DMS79 treated with DMSO at 0.1 percent for 48 hours (cell line): ENCODE measurements at regions not wholly inside any gene's neighbourhood (a gene's known extent, or its start where the extent isn't known, plus 50 kb on each side); places are given as distances from the start of the nearest gene placed in this dataset.

Experiments used
- DNase-seq: peaks from one replicate; lab custom pipeline; 2025; lab: John Stamatoyannopoulos, UW

DNA sequence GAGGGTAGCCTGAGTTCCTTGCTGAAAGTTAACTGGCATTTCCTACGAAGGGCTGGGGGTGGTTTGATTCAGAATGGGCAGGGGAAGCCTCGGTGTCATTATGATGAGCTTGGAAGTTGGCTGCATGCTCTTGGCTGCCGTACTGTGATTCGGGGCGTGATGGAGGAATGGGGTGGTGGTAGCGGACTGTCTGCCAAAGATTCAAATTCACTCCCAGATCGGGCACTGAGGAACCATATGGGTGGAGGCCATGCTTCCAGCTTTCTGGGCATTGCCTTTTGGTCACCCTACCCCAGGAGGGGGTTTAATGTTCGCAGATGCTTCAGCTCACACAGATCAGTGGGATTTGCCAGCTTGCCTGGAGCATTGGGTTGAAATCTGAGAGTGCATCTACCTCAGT is 492.8 kb upstream of the EEF2KMT start:
- DNase-seq: no peak

- DNase-seq: no peak
Observed at GRCh38 chr16:5589812-5590373, 492.3 kb upstream of the EEF2KMT start.

DNA sequence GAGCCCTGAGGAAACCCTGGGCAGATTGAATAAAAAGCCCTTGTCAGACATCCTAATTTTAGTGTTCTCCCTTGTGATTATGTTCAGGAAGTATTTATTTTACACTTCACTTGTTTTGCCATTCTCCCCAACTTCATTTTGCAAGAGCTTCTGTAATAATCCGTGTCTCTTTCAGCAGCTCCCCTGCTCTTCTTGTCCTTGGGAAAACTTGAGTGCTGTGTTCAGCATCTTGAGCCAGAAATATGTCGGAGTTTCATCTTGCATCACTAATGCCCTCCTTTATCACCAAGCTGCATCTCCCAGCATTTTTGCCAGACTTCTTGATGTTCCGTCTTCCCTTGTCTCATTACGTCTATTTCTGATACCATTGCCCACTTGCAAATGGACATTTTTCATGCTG is 486.5 kb upstream of the EEF2KMT start:
- peak; percentile 27 for DNase-seq

GRCh38 chr16:5582529-5582928 is 484.9 kb upstream of the EEF2KMT start:
- no peak for DNase-seq

GRCh38 chr16:5581908-5582307 is 484.3 kb upstream of the EEF2KMT start:
- DNase-seq: no peak

- DNase-seq: no peak
Observed at GRCh38 chr16:5581428-5581827, 483.8 kb upstream of the EEF2KMT start.

- no peak for DNase-seq
Observed at GRCh38 chr16:5580772-5581171, 483.2 kb upstream of the EEF2KMT start.

DNA sequence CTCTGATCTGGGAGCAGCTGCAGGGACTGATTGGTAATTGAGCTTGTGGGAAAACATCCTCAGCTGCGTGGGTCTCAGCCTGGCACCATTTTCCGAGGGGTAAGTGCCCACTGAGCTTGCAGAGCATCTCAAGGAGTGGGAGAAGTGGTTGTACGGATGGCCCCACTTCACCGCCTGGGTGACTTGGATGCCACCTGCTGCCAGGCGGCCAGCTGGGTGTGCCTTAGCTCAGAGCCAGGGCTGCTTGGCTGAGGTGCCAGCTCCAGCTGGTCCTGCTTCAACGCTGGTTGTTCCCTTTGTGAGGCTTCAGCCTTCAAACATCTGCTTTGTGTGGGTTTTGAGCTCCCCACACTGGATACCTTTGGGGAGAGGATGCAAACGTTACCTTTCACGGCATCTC is 482.7 kb upstream of the EEF2KMT start:
- peak; percentile 49 for DNase-seq

- peak; percentile 25 for DNase-seq
Observed at GRCh38 chr16:5578980-5579379, 481.4 kb upstream of the EEF2KMT start.

GRCh38 chr16:5577463-5577862 is 479.9 kb upstream of the EEF2KMT start:
- no peak for DNase-seq

DNA sequence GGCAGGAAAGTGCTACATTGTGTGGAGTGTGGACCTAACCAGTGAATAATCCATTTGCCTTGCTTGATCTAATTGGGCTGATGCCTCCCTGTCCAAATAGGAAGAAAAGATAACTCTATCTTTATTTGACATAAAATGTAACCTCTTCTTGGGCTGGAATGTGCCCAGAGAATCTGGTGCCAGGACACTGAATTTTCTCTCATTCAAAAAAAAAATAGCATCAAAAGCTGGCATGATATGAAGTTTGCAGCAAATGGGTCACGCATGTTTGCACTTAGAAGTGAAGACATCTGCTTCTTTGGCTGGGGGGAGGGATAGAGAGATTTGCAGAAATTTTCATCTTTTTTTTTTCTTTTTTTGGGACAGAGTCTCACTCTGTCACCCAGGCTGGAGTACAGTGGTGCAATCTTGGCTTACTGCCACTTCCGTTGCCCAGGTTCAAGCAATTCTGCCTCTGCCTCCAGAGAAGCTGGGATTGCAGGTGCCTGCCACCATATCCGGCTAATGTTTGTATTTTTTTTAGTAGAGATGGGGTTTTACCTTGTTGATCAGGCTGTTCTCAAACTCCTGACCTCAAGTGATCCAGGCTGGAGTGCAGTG is 478.2 kb upstream of the EEF2KMT start:
- peak; percentile 45 for DNase-seq

- no peak for DNase-seq
Observed at GRCh38 chr16:5575121-5575520, 477.5 kb upstream of the EEF2KMT start.

DNA sequence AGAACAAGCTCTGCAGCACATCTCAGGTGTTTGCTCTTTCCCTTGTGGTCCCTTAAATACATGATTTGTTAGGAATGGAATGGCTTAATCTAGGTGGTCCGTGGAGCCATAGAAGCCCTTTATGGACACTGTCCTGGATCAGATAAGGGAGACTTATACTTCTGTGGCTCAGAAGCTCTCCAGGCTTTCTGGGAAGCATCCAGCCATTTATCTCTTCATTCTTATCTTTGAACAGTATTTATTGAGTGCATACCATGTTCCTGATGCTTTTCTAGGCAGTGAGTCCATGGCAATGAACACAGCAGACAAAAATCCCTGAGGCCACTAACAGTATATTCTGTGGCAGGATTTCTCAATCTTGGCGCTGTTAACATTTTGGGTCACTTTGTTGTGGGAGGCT is 474.5 kb upstream of the EEF2KMT start:
- no peak for DNase-seq

- DNase-seq: no peak
Observed at GRCh38 chr16:5571446-5571845, 473.9 kb upstream of the EEF2KMT start.

- DNase-seq: no peak
Observed at GRCh38 chr16:5561800-5562199, 464.2 kb upstream of the EEF2KMT start.

DNA sequence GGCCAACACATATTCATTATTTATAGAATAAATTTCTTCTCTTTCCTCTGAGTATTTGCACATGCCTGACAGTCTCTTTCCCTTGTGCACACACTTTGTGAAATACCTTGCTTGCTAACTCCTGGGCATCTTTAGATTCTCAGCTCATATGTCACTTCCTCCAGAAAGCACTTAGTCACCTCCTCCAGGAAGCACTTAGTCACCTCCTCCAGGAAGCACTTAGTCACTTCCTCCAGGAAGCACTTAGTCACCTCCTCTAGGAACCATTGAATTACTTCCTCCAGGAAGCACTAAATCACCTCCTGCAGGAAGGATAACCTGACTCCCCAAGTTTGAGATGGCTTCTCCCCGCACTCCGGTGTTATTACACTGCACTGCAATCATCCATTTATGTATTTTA is 462.5 kb upstream of the EEF2KMT start:
- no peak for DNase-seq

- DNase-seq: no peak
Observed at GRCh38 chr16:5557966-5558365, 460.4 kb upstream of the EEF2KMT start.

GRCh38 chr16:5557448-5557847 is 459.9 kb upstream of the EEF2KMT start:
- DNase-seq: no peak

- no peak for DNase-seq
Observed at GRCh38 chr16:5556158-5556810, 458.7 kb upstream of the EEF2KMT start.

DNA sequence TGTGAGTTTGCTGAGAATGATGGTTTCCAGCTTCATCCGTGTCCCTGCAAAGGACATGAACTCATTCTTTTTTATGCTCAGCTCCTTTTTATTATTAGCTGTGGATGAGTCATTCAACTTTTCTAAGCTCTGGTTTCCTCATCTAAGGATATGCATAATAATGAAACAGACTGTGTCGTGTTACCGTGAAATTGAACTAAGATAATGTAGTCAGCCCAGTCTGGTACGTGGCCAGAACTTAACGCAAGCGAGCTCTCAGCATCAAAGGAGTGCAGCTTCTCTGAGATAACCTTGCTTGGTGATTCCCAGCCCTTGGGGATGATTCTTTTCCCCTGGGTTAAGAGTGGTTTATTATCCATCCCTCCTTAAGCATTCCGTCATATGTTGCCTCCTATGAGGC is 454.3 kb upstream of the EEF2KMT start:
- DNase-seq: no peak

DNA sequence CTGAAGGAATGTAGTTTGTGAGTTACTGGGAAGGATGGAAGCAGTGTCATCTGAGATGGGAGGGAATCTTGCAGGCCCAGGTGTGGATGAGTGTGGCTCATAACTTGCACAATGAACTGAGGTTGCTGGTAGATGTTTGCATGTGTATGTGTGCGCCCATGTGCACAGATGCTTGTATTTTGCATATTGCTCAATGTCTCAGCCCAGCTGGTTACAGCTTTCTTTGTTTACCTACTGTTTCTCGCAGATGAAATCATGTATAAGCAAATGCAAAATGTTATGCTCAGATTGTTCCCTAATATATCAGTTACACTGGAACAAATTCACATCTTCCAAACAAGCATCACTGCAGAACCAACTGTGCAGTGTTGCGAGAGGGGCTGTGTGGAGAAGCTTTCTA is 452.2 kb upstream of the EEF2KMT start:
- DNase-seq: no peak

DNA sequence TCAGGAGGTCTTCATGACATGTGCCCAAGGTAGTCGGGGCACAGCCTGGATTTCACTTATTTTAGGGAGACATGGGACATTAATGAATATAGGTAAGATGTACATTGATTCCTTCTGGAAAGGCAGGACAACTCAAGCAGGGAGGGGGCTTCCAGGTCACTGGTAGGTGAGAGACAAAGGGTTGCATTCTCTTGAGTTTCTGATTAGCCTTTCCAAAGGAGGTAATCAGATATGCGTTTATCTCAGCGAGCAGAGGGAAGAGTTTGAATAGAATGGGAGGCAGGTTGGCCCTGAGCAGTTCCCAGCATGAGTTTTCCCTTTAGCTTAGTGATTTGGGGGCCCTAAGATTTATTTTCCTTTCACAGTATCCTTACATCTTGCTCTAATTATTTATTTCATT is 443.8 kb upstream of the EEF2KMT start:
- no peak for DNase-seq

DNA sequence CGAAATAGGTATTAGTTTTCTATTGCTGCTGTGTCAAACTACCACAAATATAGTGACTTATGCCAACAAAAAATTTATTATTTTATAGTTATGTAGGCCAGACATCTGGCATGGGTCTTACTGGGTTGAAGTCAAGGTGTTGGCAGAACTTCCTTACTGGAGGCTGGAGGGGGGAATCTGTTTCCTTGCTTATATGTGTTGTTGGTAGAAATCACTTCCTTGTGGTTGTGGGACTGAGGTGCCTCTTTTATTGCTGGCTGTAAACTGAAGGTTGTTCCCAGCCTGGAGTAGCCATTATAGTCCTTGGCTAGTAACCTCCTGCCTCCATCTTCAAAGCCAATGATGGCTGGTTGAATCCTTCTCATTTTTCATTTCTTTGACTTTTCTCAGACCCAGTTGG is 439.8 kb upstream of the EEF2KMT start:
- no peak for DNase-seq

- DNase-seq: peak; percentile 26
Observed at GRCh38 chr16:5533321-5533888, 435.8 kb upstream of the EEF2KMT start.
